ENCODE measurements at regions not wholly inside any gene's neighbourhood (a gene's known extent, or its start where the extent isn't known, plus 50 kb on each side); places are given as distances from the start of the nearest gene placed in this dataset.

DNA sequence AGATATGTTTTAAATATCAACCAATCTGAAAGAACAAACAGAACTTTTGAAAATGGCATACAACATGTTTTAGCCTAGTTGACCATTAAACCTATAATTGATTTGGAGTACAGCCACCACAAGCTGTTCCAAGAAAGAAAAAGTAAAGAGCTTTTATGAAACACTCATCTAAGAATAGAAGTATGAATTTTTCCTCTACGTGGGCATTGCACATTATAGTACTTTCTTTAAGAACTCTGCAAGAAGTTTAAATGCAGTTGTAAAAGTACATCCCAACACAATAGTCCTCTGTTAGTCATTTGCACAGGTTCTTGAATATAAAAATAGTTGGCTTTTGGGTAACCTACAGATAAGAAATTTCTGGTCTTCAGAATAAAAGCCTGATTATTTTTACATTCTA, 933.6 kb upstream of the ADGRL3 start:
- TF ChIP-seq, protein P1, sequence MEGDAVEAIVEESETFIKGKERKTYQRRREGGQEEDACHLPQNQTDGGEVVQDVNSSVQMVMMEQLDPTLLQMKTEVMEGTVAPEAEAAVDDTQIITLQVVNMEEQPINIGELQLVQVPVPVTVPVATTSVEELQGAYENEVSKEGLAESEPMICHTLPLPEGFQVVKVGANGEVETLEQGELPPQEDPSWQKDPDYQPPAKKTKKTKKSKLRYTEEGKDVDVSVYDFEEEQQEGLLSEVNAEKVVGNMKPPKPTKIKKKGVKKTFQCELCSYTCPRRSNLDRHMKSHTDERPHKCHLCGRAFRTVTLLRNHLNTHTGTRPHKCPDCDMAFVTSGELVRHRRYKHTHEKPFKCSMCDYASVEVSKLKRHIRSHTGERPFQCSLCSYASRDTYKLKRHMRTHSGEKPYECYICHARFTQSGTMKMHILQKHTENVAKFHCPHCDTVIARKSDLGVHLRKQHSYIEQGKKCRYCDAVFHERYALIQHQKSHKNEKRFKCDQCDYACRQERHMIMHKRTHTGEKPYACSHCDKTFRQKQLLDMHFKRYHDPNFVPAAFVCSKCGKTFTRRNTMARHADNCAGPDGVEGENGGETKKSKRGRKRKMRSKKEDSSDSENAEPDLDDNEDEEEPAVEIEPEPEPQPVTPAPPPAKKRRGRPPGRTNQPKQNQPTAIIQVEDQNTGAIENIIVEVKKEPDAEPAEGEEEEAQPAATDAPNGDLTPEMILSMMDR (IDR thresholded peaks at IDR 0.05): no peak
- TF ChIP-seq POLR2A (IDR thresholded peaks at IDR 0.05): no peak

All from lower leg skin (tissue), 3 donors.